Nephron progenitor cell (in vitro differentiated cells): ENCODE measurements at regions not wholly inside any gene's neighbourhood (a gene's known extent, or its start where the extent isn't known, plus 50 kb on each side); places are given as distances from the start of the nearest gene placed in this dataset.
A peak's percentile ranks its signal among the peaks of the same experiment; 100 is the strongest.
"Not testable (repeated sequence)": the region's sequence is repeated elsewhere in the genome, so short reads cannot be mapped to it uniquely, and the experiment has no call there.

Experiments
- DNase-seq: peaks from one replicate; pipeline ENCODE4 v3.0.0; 2021
- H3K27ac Mint-ChIP-seq: 2 replicates; pipeline ENCODE4 v1.8.0; 2021; ENCODE audit warnings: mild to moderate bottlenecking, moderate library complexity, mixed read lengths
- H3K27me3 Mint-ChIP-seq: 2 replicates; pipeline ENCODE4 v1.8.0; 2021; ENCODE audit warnings: mild to moderate bottlenecking, low read depth, mixed read lengths; ENCODE audit not compliant: poor library complexity
- H3K36me3 Mint-ChIP-seq: 2 replicates; pipeline ENCODE4 v1.8.0; 2021; ENCODE audit warnings: low read depth, mixed read lengths
- H3K4me1 Mint-ChIP-seq: 2 replicates; pipeline ENCODE4 v1.8.0; 2021; ENCODE audit warnings: mixed read lengths
- H3K4me3 Mint-ChIP-seq: 2 replicates; pipeline ENCODE4 v1.8.0; 2021; ENCODE audit warnings: mild to moderate bottlenecking, moderate library complexity, mixed read lengths
- H3K9me3 Mint-ChIP-seq: 2 replicates; pipeline ENCODE4 v1.8.0; 2021; ENCODE audit warnings: mild to moderate bottlenecking, moderate library complexity, mixed read lengths
- TF ChIP-seq, protein P1 (sequence below): fragments of 200-600 bp; sonication (generic); IDR thresholded peaks from 2 replicates; pipeline ENCODE4 v1.5.0; 2021; ENCODE audit warnings: antibody characterized with exemption

GRCh38 chr6:11938285-11938890 lies 73.7 kb upstream of the HIVEP1 start:
- H3K4me1 Mint-ChIP-seq = peaks cover 25% of the 10 kb centered on the region
- no peaks in the 10 kb centered on the region for H3K27me3 Mint-ChIP-seq
- peak overlapping the region; percentile 67 for H3K4me3 Mint-ChIP-seq
- H3K27ac Mint-ChIP-seq = peak overlapping the region; percentile 97
- DNase-seq = peak; percentile 34
- H3K9me3 Mint-ChIP-seq = peaks cover 7% of the 10 kb centered on the region
- H3K36me3 Mint-ChIP-seq = no peaks in the 10 kb centered on the region
- TF ChIP-seq, protein P1, sequence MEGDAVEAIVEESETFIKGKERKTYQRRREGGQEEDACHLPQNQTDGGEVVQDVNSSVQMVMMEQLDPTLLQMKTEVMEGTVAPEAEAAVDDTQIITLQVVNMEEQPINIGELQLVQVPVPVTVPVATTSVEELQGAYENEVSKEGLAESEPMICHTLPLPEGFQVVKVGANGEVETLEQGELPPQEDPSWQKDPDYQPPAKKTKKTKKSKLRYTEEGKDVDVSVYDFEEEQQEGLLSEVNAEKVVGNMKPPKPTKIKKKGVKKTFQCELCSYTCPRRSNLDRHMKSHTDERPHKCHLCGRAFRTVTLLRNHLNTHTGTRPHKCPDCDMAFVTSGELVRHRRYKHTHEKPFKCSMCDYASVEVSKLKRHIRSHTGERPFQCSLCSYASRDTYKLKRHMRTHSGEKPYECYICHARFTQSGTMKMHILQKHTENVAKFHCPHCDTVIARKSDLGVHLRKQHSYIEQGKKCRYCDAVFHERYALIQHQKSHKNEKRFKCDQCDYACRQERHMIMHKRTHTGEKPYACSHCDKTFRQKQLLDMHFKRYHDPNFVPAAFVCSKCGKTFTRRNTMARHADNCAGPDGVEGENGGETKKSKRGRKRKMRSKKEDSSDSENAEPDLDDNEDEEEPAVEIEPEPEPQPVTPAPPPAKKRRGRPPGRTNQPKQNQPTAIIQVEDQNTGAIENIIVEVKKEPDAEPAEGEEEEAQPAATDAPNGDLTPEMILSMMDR = no peak

DNA sequence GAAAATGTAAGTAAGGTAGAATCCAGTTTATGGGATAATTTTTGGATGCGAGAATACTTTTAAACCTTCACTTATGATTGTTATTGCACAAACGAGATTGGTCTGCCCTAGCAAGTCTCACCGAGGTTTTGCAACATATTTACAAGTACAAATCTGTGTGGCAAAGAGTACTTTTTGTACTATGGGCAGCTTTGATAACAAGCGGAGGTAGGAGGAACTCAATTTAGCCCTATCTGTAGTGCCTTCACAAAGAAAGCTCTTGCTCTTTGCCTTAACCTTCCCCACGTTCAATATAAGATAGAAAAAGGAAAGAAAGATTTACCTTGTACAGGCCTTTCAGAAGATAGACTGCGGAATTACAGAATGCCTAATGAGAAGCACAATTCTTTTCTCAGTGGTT lies 77.5 kb upstream of the HIVEP1 start:
- TF ChIP-seq, protein P1 = no peak
- Mint-ChIP-seq H3K36me3 (no peaks in the 10 kb centered on the region), H3K27ac (no peak overlapping the region), H3K4me1 (peaks cover 18% of the 10 kb centered on the region), H3K9me3 (peaks cover 11% of the 10 kb centered on the region), H3K27me3 (no peaks in the 10 kb centered on the region), H3K4me3 (no peak overlapping the region)
- DNase-seq = no peak

GRCh38 chr6:11932892-11933291 lies 79.2 kb upstream of the HIVEP1 start:
- not testable (repeated sequence) for H3K27ac Mint-ChIP-seq, H3K4me1 Mint-ChIP-seq, H3K27me3 Mint-ChIP-seq, H3K36me3 Mint-ChIP-seq, H3K4me3 Mint-ChIP-seq, DNase-seq
- peaks cover 11% of the 10 kb centered on the region for H3K9me3 Mint-ChIP-seq

DNA sequence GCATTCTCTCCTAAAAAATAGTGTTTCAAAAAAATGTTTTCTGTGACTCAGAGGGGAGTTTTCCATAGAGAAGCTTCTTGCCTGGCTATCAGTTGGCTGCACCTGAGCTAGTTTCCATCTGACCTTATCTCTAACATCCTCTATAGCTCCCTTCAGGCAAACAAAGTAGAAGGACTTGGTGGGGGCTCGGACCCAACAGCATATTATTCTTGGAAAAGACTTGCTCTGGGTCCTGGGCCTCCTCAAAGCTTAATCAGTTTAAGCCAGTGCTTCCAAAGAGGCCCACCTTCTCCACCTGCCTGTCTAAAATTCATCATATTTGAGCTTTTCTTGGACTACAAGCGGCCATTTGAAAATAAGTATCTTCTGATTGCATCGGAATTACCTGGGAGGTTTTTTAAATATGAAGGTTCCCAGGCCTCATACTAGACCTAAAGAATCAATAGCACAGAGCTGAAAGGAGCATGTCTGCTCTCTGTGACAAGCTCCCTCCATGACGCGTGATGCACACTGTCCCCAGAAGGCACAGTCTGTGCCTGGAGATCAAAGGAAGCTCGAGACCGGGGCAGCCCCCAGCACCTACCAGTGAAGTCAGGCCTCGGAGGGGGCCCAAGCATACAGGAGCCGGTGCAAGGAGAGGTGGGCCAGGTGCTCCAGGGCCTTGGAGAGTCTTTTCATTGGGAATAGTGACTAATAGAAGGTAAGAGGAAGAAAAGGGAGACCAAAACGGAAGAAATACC lies 80.6 kb upstream of the HIVEP1 start:
- Mint-ChIP-seq H3K4me1 (no peaks in the 10 kb centered on the region), H3K9me3 (peaks cover 11% of the 10 kb centered on the region), H3K4me3 (no peak overlapping the region), H3K27ac (peak overlapping the region; percentile 83), H3K36me3 (no peaks in the 10 kb centered on the region), H3K27me3 (peaks cover 3% of the 10 kb centered on the region)
- DNase-seq = no peak
- TF ChIP-seq, protein P1 = no peak

- DNase-seq, H3K27me3 Mint-ChIP-seq, H3K27ac Mint-ChIP-seq, H3K4me3 Mint-ChIP-seq, H3K36me3 Mint-ChIP-seq, H3K4me1 Mint-ChIP-seq: not testable (repeated sequence)
- peaks cover 11% of the 10 kb centered on the region for H3K9me3 Mint-ChIP-seq
Measured at GRCh38 chr6:11930834-11931233, 81.3 kb upstream of the HIVEP1 start.

GRCh38 chr6:11930240-11930639 lies 81.9 kb upstream of the HIVEP1 start:
- peaks cover 4% of the 10 kb centered on the region for H3K27me3 Mint-ChIP-seq
- peaks cover 7% of the 10 kb centered on the region for H3K4me1 Mint-ChIP-seq
- H3K9me3 Mint-ChIP-seq = peaks cover 11% of the 10 kb centered on the region
- DNase-seq = no peak
- TF ChIP-seq, protein P1 = no peak
- H3K36me3 Mint-ChIP-seq = no peaks in the 10 kb centered on the region
- no peak overlapping the region for H3K4me3 Mint-ChIP-seq
- no peak overlapping the region for H3K27ac Mint-ChIP-seq
